ENCODE measurements at regions not wholly inside any gene's neighbourhood (a gene's known extent, or its start where the extent isn't known, plus 50 kb on each side); places are given as distances from the start of the nearest gene placed in this dataset.

DNA sequence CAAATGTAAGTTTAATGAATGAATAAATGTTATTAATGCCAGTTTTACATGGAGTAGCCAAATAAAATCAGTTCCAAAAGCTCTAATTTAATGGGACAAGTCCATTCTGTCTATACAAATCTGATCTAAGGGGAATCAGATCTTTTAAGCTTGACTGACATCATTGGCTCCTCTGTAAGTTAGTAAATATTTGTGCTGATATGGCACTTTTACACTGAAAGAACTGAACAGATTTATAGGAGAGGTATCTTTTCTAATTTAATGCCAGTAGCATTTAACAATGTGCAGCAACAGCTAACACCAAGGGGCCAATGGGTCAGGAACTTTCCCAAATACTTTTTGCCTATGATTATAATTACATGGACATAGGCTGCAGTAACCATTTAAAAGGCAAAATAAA lies 832.3 kb downstream of the PCDH17 start:
- no peaks in the 10 kb centered on the region for H3K27me3 ChIP-seq (replicated peaks; ENCODE audit: insufficient read depth)
- H3K4me3 ChIP-seq = no peak overlapping the region
- H3K9me3 ChIP-seq = no peaks in the 10 kb centered on the region
- no peak for DNase-seq (ENCODE audit: low spot score)
- H3K27ac ChIP-seq = no peak overlapping the region
- TF ChIP-seq, protein P1, sequence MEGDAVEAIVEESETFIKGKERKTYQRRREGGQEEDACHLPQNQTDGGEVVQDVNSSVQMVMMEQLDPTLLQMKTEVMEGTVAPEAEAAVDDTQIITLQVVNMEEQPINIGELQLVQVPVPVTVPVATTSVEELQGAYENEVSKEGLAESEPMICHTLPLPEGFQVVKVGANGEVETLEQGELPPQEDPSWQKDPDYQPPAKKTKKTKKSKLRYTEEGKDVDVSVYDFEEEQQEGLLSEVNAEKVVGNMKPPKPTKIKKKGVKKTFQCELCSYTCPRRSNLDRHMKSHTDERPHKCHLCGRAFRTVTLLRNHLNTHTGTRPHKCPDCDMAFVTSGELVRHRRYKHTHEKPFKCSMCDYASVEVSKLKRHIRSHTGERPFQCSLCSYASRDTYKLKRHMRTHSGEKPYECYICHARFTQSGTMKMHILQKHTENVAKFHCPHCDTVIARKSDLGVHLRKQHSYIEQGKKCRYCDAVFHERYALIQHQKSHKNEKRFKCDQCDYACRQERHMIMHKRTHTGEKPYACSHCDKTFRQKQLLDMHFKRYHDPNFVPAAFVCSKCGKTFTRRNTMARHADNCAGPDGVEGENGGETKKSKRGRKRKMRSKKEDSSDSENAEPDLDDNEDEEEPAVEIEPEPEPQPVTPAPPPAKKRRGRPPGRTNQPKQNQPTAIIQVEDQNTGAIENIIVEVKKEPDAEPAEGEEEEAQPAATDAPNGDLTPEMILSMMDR (IDR thresholded peaks at IDR 0.05) = no peak
- TF ChIP-seq POLR2A (IDR thresholded peaks at IDR 0.05) (no peak), POLR2AphosphoS5 (IDR thresholded peaks at IDR 0.05) (no peak)
- intact Hi-C loops (cut with DNase I) = no loop called here
- H3K36me3 ChIP-seq = no peaks in the 10 kb centered on the region
- H3K4me1 ChIP-seq (replicated peaks) = no peaks in the 10 kb centered on the region

DNA sequence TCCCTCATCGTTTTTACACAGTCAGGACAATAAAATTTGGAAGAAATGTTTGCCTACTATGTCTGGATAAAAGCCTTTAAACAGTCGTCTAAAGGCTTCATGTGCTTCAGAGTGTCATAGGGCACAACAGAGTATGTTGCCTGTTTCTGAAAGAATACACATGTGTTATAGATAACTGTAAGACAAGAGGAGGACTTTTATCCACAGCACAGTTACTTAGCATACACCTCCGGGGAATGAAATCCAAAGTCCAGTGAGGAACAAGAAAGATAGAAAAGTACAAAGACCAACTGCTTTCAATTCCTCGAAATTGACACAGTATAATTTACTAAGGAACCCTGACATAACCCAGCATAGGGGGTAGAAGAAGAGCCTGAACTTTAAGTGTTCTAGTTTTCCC lies 835.6 kb downstream of the PCDH17 start:
- H3K27me3 ChIP-seq (replicated peaks; ENCODE audit: insufficient read depth) = no peaks in the 10 kb centered on the region
- intact Hi-C loops (cut with DNase I) = no loop called here
- no peak for DNase-seq (ENCODE audit: low spot score)
- H3K36me3 ChIP-seq = no peaks in the 10 kb centered on the region
- no peak overlapping the region for H3K4me3 ChIP-seq
- H3K27ac ChIP-seq = no peak overlapping the region
- TF ChIP-seq, protein P1 (IDR thresholded peaks at IDR 0.05) = no peak
- TF ChIP-seq POLR2AphosphoS5 (IDR thresholded peaks at IDR 0.05) = no peak
- TF ChIP-seq POLR2A (IDR thresholded peaks at IDR 0.05) = no peak
- no peaks in the 10 kb centered on the region for H3K9me3 ChIP-seq
- WGBS = 58% methylated on average over 4 of the region's 4 CpGs
- no peaks in the 10 kb centered on the region for H3K4me1 ChIP-seq (replicated peaks)

DNA sequence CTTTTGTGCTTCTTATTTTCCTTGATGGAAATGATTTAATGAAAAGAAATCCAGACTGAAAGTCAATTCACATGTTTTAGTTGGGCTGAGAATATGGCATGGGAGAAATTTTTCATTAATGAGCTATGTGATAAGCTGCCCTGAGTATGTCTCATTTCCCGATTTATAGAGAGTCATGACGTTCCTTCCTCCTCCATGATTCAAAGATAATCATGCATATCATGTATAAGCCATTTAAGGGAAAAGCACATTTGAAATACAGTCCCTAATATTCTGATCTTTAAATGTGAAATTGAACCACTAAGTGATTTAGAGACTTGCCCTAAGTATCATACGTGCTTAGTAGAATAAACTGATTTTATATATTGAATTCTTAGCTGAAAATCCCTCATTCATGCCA lies 840.9 kb downstream of the PCDH17 start:
- no peak for DNase-seq (ENCODE audit: low spot score)
- no peaks in the 10 kb centered on the region for H3K27me3 ChIP-seq (replicated peaks; ENCODE audit: insufficient read depth)
- TF ChIP-seq, protein P1 (IDR thresholded peaks at IDR 0.05) = no peak
- TF ChIP-seq POLR2A (IDR thresholded peaks at IDR 0.05) (no peak), POLR2AphosphoS5 (IDR thresholded peaks at IDR 0.05) (no peak)
- 60% methylated on average over 3 of the region's 3 CpGs for WGBS
- intact Hi-C loops (cut with DNase I) = no loop called here
- H3K4me3 ChIP-seq = no peak overlapping the region
- no peaks in the 10 kb centered on the region for H3K36me3 ChIP-seq
- H3K9me3 ChIP-seq = no peaks in the 10 kb centered on the region
- H3K27ac ChIP-seq = no peak overlapping the region
- no peaks in the 10 kb centered on the region for H3K4me1 ChIP-seq (replicated peaks)

DNA sequence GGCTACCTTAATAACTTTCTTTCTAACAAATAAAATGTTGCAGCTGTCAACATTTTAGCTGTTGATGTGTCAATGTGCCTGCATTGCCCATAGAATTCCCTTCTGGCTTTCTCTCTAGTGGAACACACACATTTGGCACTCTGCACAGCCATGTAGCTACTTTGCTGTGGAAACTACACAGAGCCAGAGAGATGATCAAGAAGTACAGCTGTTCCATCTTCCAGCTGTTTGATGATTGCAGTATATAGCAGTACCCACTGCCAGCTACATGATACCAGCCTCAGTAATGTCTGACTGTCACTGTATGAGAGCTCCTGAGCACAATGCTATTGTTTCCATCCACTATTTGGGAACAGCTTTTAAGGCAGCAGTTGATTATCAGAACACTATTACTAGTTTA lies 843.0 kb downstream of the PCDH17 start:
- TF ChIP-seq POLR2AphosphoS5 (IDR thresholded peaks at IDR 0.05) = no peak
- TF ChIP-seq POLR2A (IDR thresholded peaks at IDR 0.05) = no peak
- TF ChIP-seq, protein P1 (IDR thresholded peaks at IDR 0.05) = no peak

DNA sequence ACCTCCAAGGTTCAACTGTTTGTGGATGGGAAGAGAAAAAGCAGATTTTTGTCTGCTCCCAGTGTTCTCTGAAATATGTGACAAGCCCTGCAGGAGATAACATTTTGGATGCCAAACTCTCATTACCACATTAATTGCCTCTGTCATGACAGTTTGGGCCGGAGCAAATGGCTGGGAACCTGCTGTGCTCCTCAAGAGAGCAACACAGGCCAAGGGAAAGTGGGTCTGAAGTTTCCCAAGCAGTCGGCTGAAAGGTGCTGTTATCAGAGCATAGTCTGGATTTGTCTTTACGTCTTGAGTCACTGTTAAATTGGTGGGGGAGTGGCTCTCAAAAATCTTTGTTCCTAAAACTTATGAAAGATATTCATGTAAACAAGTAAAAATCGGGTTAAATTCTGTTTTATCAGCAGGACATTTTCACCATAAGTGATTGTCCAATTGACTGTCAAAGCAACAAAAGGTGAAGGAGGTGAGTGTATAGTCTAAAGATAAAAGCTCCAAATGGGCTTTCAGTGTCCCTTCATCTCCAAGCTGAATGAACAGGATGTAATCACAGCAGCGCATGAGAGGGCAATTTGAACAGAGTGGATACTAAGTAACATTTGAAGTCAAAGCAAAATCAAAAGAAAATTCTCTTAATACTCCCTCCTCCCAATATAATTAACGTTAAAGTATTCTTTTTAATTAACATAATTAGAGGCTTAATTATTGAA lies 844.8 kb downstream of the PCDH17 start:
- WGBS = 45% methylated on average over 6 of the region's 6 CpGs
- Histone ChIP-seq H3K4me1 (replicated peaks) (no peaks in the 10 kb centered on the region), H3K9me3 (no peaks in the 10 kb centered on the region), H3K27ac (no peak overlapping the region), H3K4me3 (no peak overlapping the region), H3K27me3 (replicated peaks; ENCODE audit: insufficient read depth) (no peaks in the 10 kb centered on the region), H3K36me3 (no peaks in the 10 kb centered on the region)
- TF ChIP-seq, protein P1 (IDR thresholded peaks at IDR 0.05) = no peak
- TF ChIP-seq POLR2A (IDR thresholded peaks at IDR 0.05) = no peak
- no peak for TF ChIP-seq POLR2AphosphoS5 (IDR thresholded peaks at IDR 0.05)
- no peak for DNase-seq (ENCODE audit: low spot score)
- intact Hi-C loops (cut with DNase I) = no loop called here

More for the DNA sequence above, 843.0 kb downstream of the PCDH17 start:
- Histone ChIP-seq H3K36me3 (no peaks in the 10 kb centered on the region), H3K27ac (no peak overlapping the region), H3K4me1 (replicated peaks) (no peaks in the 10 kb centered on the region), H3K4me3 (no peak overlapping the region), H3K9me3 (no peaks in the 10 kb centered on the region), H3K27me3 (replicated peaks; ENCODE audit: insufficient read depth) (no peaks in the 10 kb centered on the region)
- intact Hi-C loops (cut with DNase I) = no loop called here
- no peak for DNase-seq (ENCODE audit: low spot score)

All from prostate gland (tissue), 2 donors.